WERI-Rb-1 (cell line): ENCODE measurements at regions not wholly inside any gene's neighbourhood (a gene's known extent, or its start where the extent isn't known, plus 50 kb on each side); places are given as distances from the start of the nearest gene placed in this dataset.

Source experiments
- DNase-seq: peaks from one replicate; pipeline ENCODE4 v3.0.0-alpha.2; 2020
- H3K27ac ChIP-seq: fragments of 250-450 bp; sonication (Bioruptor Pico); 2 replicates; pipeline ENCODE4 v1.5.1; 2020; ENCODE audit warnings: mild to moderate bottlenecking, moderate library complexity
- H3K27me3 ChIP-seq: fragments of 250-450 bp; sonication (Bioruptor Pico); 2 replicates; pipeline ENCODE4 v1.5.1; 2021; ENCODE audit warnings: mild to moderate bottlenecking, low read depth, moderate library complexity; ENCODE audit not compliant: insufficient read depth, severe bottlenecking
- H3K36me3 ChIP-seq: fragments of 250-450 bp; sonication (Bioruptor Pico); 2 replicates; pipeline ENCODE4 v1.5.1; 2020; ENCODE audit warnings: mild to moderate bottlenecking, moderate library complexity
- H3K4me3 ChIP-seq: 2 replicates; pipeline ENCODE4 v1.5.1; 2011; ENCODE audit warnings: low read depth, mild to moderate bottlenecking, control low read depth, low read length
- H3K9me3 ChIP-seq: fragments of 250-450 bp; sonication (Bioruptor Pico); 2 replicates; pipeline ENCODE4 v1.5.1; 2021; ENCODE audit warnings: mild to moderate bottlenecking, moderate library complexity; ENCODE audit not compliant: severe bottlenecking
- CTCF ChIP-seq: IDR thresholded peaks from 2 replicates; pipeline ENCODE4 v1.5.1; 2011; ENCODE audit warnings: low read depth, mild to moderate bottlenecking, control low read depth, inconsistent platforms, low read length

- H3K9me3 ChIP-seq = no peaks in the 10 kb centered on the region
- no peak for TF ChIP-seq CTCF
- no peak overlapping the region for H3K4me3 ChIP-seq
- DNase-seq = no peak
- H3K36me3 ChIP-seq = no peaks in the 10 kb centered on the region
- H3K27ac ChIP-seq = no peak overlapping the region
- H3K27me3 ChIP-seq = no peaks in the 10 kb centered on the region
These were observed 441.1 kb downstream of the HAO1 start for GRCh38 chr20:7499201-7499600.

- Histone ChIP-seq H3K27me3 (no peaks in the 10 kb centered on the region), H3K27ac (no peak overlapping the region), H3K36me3 (no peaks in the 10 kb centered on the region), H3K4me3 (no peak overlapping the region), H3K9me3 (no peaks in the 10 kb centered on the region)
- DNase-seq = no peak
- TF ChIP-seq CTCF = no peak
These were observed 440.0 kb downstream of the HAO1 start for GRCh38 chr20:7500231-7500663.

GRCh38 chr20:7503501-7503900 lies 436.8 kb downstream of the HAO1 start:
- Histone ChIP-seq H3K4me3 (no peak overlapping the region), H3K9me3 (no peaks in the 10 kb centered on the region), H3K27me3 (no peaks in the 10 kb centered on the region), H3K36me3 (no peaks in the 10 kb centered on the region), H3K27ac (no peak overlapping the region)
- TF ChIP-seq CTCF = no peak
- DNase-seq = no peak

- no peak overlapping the region for H3K4me3 ChIP-seq
- no peaks in the 10 kb centered on the region for H3K36me3 ChIP-seq
- H3K9me3 ChIP-seq = no peaks in the 10 kb centered on the region
- TF ChIP-seq CTCF = peak; percentile 14; the same call in 1 of the 2 replicates
- no peak overlapping the region for H3K27ac ChIP-seq
- DNase-seq = peak; percentile 48
- peaks cover under 1% of the 10 kb centered on the region for H3K27me3 ChIP-seq
These were observed 435.0 kb downstream of the HAO1 start for GRCh38 chr20:7505152-7505834.

- Histone ChIP-seq H3K27me3 (peaks cover 3% of the 10 kb centered on the region), H3K27ac (no peak overlapping the region), H3K9me3 (no peaks in the 10 kb centered on the region), H3K36me3 (no peaks in the 10 kb centered on the region), H3K4me3 (no peak overlapping the region)
- DNase-seq = no peak
- TF ChIP-seq CTCF = no peak
These were observed 434.4 kb downstream of the HAO1 start for GRCh38 chr20:7505835-7506221.

- no peak for DNase-seq
- no peaks in the 10 kb centered on the region for H3K36me3 ChIP-seq
- H3K27me3 ChIP-seq = peaks cover 10% of the 10 kb centered on the region
- H3K9me3 ChIP-seq = no peaks in the 10 kb centered on the region
- H3K27ac ChIP-seq = no peak overlapping the region
- no peak for TF ChIP-seq CTCF
- H3K4me3 ChIP-seq = no peak overlapping the region
These were observed 423.6 kb downstream of the HAO1 start for GRCh38 chr20:7516621-7517111.
